ENCODE measurements at regions not wholly inside any gene's neighbourhood (a gene's known extent, or its start where the extent isn't known, plus 50 kb on each side); places are given as distances from the start of the nearest gene placed in this dataset.

GRCh38 chr17:54261465-54261864, 438.7 kb downstream of the KIF2B start:
- 85% methylated on average over 2 of the region's 2 CpGs for WGBS
- no peaks in the 10 kb centered on the region for H3K27me3 ChIP-seq (ENCODE audit: control insufficient read depth, insufficient read depth)
- H3K4me1 ChIP-seq (ENCODE audit: control insufficient read depth, insufficient read depth, low read length) = no peaks in the 10 kb centered on the region
- H3K4me3 ChIP-seq (ENCODE audit: low read length) = no peak overlapping the region
- no peak for DNase-seq
- no peak overlapping the region for H3K27ac ChIP-seq (ENCODE audit: low read length)
- ATAC-seq = no peak
- no peaks in the 10 kb centered on the region for H3K9me3 ChIP-seq (ENCODE audit: control insufficient read depth, low read length)
- intact Hi-C loops (cut with DNase I) = no loop called here

- WGBS = 56% methylated on average over 2 of the region's 2 CpGs
- Histone ChIP-seq H3K27me3 (ENCODE audit: control insufficient read depth, insufficient read depth) (no peaks in the 10 kb centered on the region), H3K4me3 (ENCODE audit: low read length) (no peak overlapping the region), H3K27ac (ENCODE audit: low read length) (no peak overlapping the region), H3K4me1 (ENCODE audit: control insufficient read depth, insufficient read depth, low read length) (no peaks in the 10 kb centered on the region), H3K9me3 (ENCODE audit: control insufficient read depth, low read length) (no peaks in the 10 kb centered on the region)
- ATAC-seq (no peak), DNase-seq (no peak)
- intact Hi-C loops (cut with DNase I) = no loop called here
Observed at GRCh38 chr17:54269881-54270280, 447.2 kb downstream of the KIF2B start.

GRCh38 chr17:54270499-54270898, 447.8 kb downstream of the KIF2B start:
- Histone ChIP-seq H3K4me1 (ENCODE audit: control insufficient read depth, insufficient read depth, low read length) (no peaks in the 10 kb centered on the region), H3K9me3 (ENCODE audit: control insufficient read depth, low read length) (no peaks in the 10 kb centered on the region), H3K4me3 (ENCODE audit: low read length) (no peak overlapping the region), H3K27ac (ENCODE audit: low read length) (no peak overlapping the region), H3K27me3 (ENCODE audit: control insufficient read depth, insufficient read depth) (no peaks in the 10 kb centered on the region)
- ATAC-seq (no peak), DNase-seq (no peak)
- WGBS = 80% methylated on average over 2 of the region's 2 CpGs
- intact Hi-C loops (cut with DNase I) = no loop called here

GRCh38 chr17:54277868-54278267, 455.1 kb downstream of the KIF2B start:
- intact Hi-C loops (cut with DNase I) = no loop called here
- DNase-seq = no peak
- no peaks in the 10 kb centered on the region for H3K4me1 ChIP-seq (ENCODE audit: control insufficient read depth, insufficient read depth, low read length)
- H3K27ac ChIP-seq (ENCODE audit: low read length) = no peak overlapping the region
- H3K4me3 ChIP-seq (ENCODE audit: low read length) = no peak overlapping the region
- no peaks in the 10 kb centered on the region for H3K27me3 ChIP-seq (ENCODE audit: control insufficient read depth, insufficient read depth)
- ATAC-seq = no peak
- no peaks in the 10 kb centered on the region for H3K9me3 ChIP-seq (ENCODE audit: control insufficient read depth, low read length)

- DNase-seq (no peak), ATAC-seq (no peak)
- intact Hi-C loops (cut with DNase I) = no loop called here
- Histone ChIP-seq H3K9me3 (ENCODE audit: control insufficient read depth, low read length) (no peaks in the 10 kb centered on the region), H3K4me3 (ENCODE audit: low read length) (no peak overlapping the region), H3K27ac (ENCODE audit: low read length) (no peak overlapping the region), H3K27me3 (ENCODE audit: control insufficient read depth, insufficient read depth) (no peaks in the 10 kb centered on the region), H3K4me1 (ENCODE audit: control insufficient read depth, insufficient read depth, low read length) (no peaks in the 10 kb centered on the region)
- WGBS = 58% methylated on average over 3 of the region's 3 CpGs
Observed at GRCh38 chr17:54280741-54281140, 458.0 kb downstream of the KIF2B start.

- H3K4me1 ChIP-seq (ENCODE audit: control insufficient read depth, insufficient read depth, low read length) = no peaks in the 10 kb centered on the region
- H3K4me3 ChIP-seq (ENCODE audit: low read length) = no peak overlapping the region
- intact Hi-C loops (cut with DNase I) = no loop called here
- H3K27me3 ChIP-seq (ENCODE audit: control insufficient read depth, insufficient read depth) = no peaks in the 10 kb centered on the region
- 57% methylated on average over 2 of the region's 2 CpGs for WGBS
- no peaks in the 10 kb centered on the region for H3K9me3 ChIP-seq (ENCODE audit: control insufficient read depth, low read length)
- no peak overlapping the region for H3K27ac ChIP-seq (ENCODE audit: low read length)
- no peak for ATAC-seq
- no peak for DNase-seq
Observed at GRCh38 chr17:54282886-54283285, 460.2 kb downstream of the KIF2B start.

- WGBS = 49% methylated on average over 5 of the region's 5 CpGs
- no peaks in the 10 kb centered on the region for H3K27me3 ChIP-seq (ENCODE audit: control insufficient read depth, insufficient read depth)
- no peak for ATAC-seq
- no peaks in the 10 kb centered on the region for H3K9me3 ChIP-seq (ENCODE audit: control insufficient read depth, low read length)
- no peak for DNase-seq
- intact Hi-C loops (cut with DNase I) = no loop called here
- no peak overlapping the region for H3K27ac ChIP-seq (ENCODE audit: low read length)
- no peak overlapping the region for H3K4me3 ChIP-seq (ENCODE audit: low read length)
- H3K4me1 ChIP-seq (ENCODE audit: control insufficient read depth, insufficient read depth, low read length) = no peaks in the 10 kb centered on the region
Observed at GRCh38 chr17:54307351-54307750, 484.6 kb downstream of the KIF2B start.

GRCh38 chr17:54324813-54325212, 502.1 kb downstream of the KIF2B start:
- no peaks in the 10 kb centered on the region for H3K4me1 ChIP-seq (ENCODE audit: control insufficient read depth, insufficient read depth, low read length)
- H3K27ac ChIP-seq (ENCODE audit: low read length) = no peak overlapping the region
- 61% methylated on average over 1 of the region's 1 CpG for WGBS
- no peaks in the 10 kb centered on the region for H3K27me3 ChIP-seq (ENCODE audit: control insufficient read depth, insufficient read depth)
- no peak overlapping the region for H3K4me3 ChIP-seq (ENCODE audit: low read length)
- H3K9me3 ChIP-seq (ENCODE audit: control insufficient read depth, low read length) = no peaks in the 10 kb centered on the region
- ATAC-seq (no peak), DNase-seq (no peak)
- intact Hi-C loops (cut with DNase I) = no loop called here

GRCh38 chr17:54339731-54340130, 517.0 kb downstream of the KIF2B start:
- 51% methylated on average over 1 of the region's 1 CpG for WGBS
- no peak for ATAC-seq
- no peaks in the 10 kb centered on the region for H3K27me3 ChIP-seq (ENCODE audit: control insufficient read depth, insufficient read depth)
- no peaks in the 10 kb centered on the region for H3K9me3 ChIP-seq (ENCODE audit: control insufficient read depth, low read length)
- intact Hi-C loops (cut with DNase I) = no loop called here
- no peak for DNase-seq
- H3K4me1 ChIP-seq (ENCODE audit: control insufficient read depth, insufficient read depth, low read length) = no peaks in the 10 kb centered on the region
- H3K4me3 ChIP-seq (ENCODE audit: low read length) = no peak overlapping the region
- H3K27ac ChIP-seq (ENCODE audit: low read length) = no peak overlapping the region

GRCh38 chr17:54347495-54347894, 524.8 kb downstream of the KIF2B start:
- 94% methylated on average over 1 of the region's 1 CpG for WGBS
- H3K9me3 ChIP-seq (ENCODE audit: control insufficient read depth, low read length) = no peaks in the 10 kb centered on the region
- H3K27ac ChIP-seq (ENCODE audit: low read length) = no peak overlapping the region
- ATAC-seq = no peak
- no peaks in the 10 kb centered on the region for H3K27me3 ChIP-seq (ENCODE audit: control insufficient read depth, insufficient read depth)
- H3K4me3 ChIP-seq (ENCODE audit: low read length) = no peak overlapping the region
- no peaks in the 10 kb centered on the region for H3K4me1 ChIP-seq (ENCODE audit: control insufficient read depth, insufficient read depth, low read length)
- no peak for DNase-seq
- intact Hi-C loops (cut with DNase I) = no loop called here

GRCh38 chr17:54348234-54348633, 525.5 kb downstream of the KIF2B start:
- ATAC-seq = no peak

GRCh38 chr17:54353789-54354525, 531.2 kb downstream of the KIF2B start:
- no peak for DNase-seq
- no peaks in the 10 kb centered on the region for H3K4me1 ChIP-seq (ENCODE audit: control insufficient read depth, insufficient read depth, low read length)
- H3K27ac ChIP-seq (ENCODE audit: low read length) = no peak overlapping the region
- WGBS = 79% methylated on average over 11 of the region's 11 CpGs
- intact Hi-C loops (cut with DNase I) = no loop called here
- ATAC-seq = no peak
- H3K27me3 ChIP-seq (ENCODE audit: control insufficient read depth, insufficient read depth) = no peaks in the 10 kb centered on the region
- H3K4me3 ChIP-seq (ENCODE audit: low read length) = no peak overlapping the region
- H3K9me3 ChIP-seq (ENCODE audit: control insufficient read depth, low read length) = no peaks in the 10 kb centered on the region

More at GRCh38 chr17:54348234-54348633, 525.5 kb downstream of the KIF2B start:
- Histone ChIP-seq H3K27ac (ENCODE audit: low read length) (no peak overlapping the region), H3K4me3 (ENCODE audit: low read length) (no peak overlapping the region), H3K4me1 (ENCODE audit: control insufficient read depth, insufficient read depth, low read length) (no peaks in the 10 kb centered on the region), H3K9me3 (ENCODE audit: control insufficient read depth, low read length) (no peaks in the 10 kb centered on the region), H3K27me3 (ENCODE audit: control insufficient read depth, insufficient read depth) (no peaks in the 10 kb centered on the region)
- intact Hi-C loops (cut with DNase I) = no loop called here
- no peak for DNase-seq

Data from right cardiac atrium (tissue), 5 donors.